ENCODE measurements at regions not wholly inside any gene's neighbourhood (a gene's known extent, or its start where the extent isn't known, plus 50 kb on each side); places are given as distances from the start of the nearest gene placed in this dataset.
A peak's percentile ranks its signal among the peaks of the same experiment; 100 is the strongest.

GRCh38 chr4:138308356-138308755 lies 66.2 kb upstream of the SLC7A11 start:
- H3K27me3 Mint-ChIP-seq, result no peaks in the 10 kb centered on the region
- ATAC-seq, result no peak
- H3K36me3 Mint-ChIP-seq, result no peaks in the 10 kb centered on the region
- H3K4me3 Mint-ChIP-seq, result no peak overlapping the region
- H3K27ac Mint-ChIP-seq, result no peak overlapping the region
- H3K4me1 Mint-ChIP-seq, result peaks cover 6% of the 10 kb centered on the region
- H3K9me3 Mint-ChIP-seq, result peaks cover 5% of the 10 kb centered on the region

GRCh38 chr4:138307319-138307718 lies 65.2 kb upstream of the SLC7A11 start:
- H3K4me3 Mint-ChIP-seq, result no peak overlapping the region
- no peaks in the 10 kb centered on the region for H3K36me3 Mint-ChIP-seq
- no peaks in the 10 kb centered on the region for H3K27me3 Mint-ChIP-seq
- H3K9me3 Mint-ChIP-seq, result peaks cover 5% of the 10 kb centered on the region
- H3K27ac Mint-ChIP-seq, result no peak overlapping the region
- ATAC-seq, result peak; percentile 54
- peaks cover 6% of the 10 kb centered on the region for H3K4me1 Mint-ChIP-seq

- no peaks in the 10 kb centered on the region for H3K27me3 Mint-ChIP-seq
- H3K9me3 Mint-ChIP-seq, result peaks cover 5% of the 10 kb centered on the region
- H3K4me3 Mint-ChIP-seq, result no peak overlapping the region
- ATAC-seq, result no peak
- H3K4me1 Mint-ChIP-seq, result peaks cover 6% of the 10 kb centered on the region
- no peaks in the 10 kb centered on the region for H3K36me3 Mint-ChIP-seq
- no peak overlapping the region for H3K27ac Mint-ChIP-seq
These were observed 62.9 kb upstream of the SLC7A11 start for GRCh38 chr4:138305050-138305449.

- no peak overlapping the region for H3K4me3 Mint-ChIP-seq
- H3K27ac Mint-ChIP-seq, result no peak overlapping the region
- no peaks in the 10 kb centered on the region for H3K27me3 Mint-ChIP-seq
- H3K9me3 Mint-ChIP-seq, result no peaks in the 10 kb centered on the region
- H3K4me1 Mint-ChIP-seq, result no peaks in the 10 kb centered on the region
- ATAC-seq, result no peak
- H3K36me3 Mint-ChIP-seq, result no peaks in the 10 kb centered on the region
These were observed 59.4 kb upstream of the SLC7A11 start for GRCh38 chr4:138301536-138301935.

GRCh38 chr4:138300616-138301015 lies 58.5 kb upstream of the SLC7A11 start:
- H3K4me1 Mint-ChIP-seq, result no peaks in the 10 kb centered on the region
- H3K27me3 Mint-ChIP-seq, result no peaks in the 10 kb centered on the region
- no peak for ATAC-seq
- H3K4me3 Mint-ChIP-seq, result no peak overlapping the region
- no peaks in the 10 kb centered on the region for H3K9me3 Mint-ChIP-seq
- H3K36me3 Mint-ChIP-seq, result no peaks in the 10 kb centered on the region
- H3K27ac Mint-ChIP-seq, result no peak overlapping the region

- H3K27me3 Mint-ChIP-seq, result no peaks in the 10 kb centered on the region
- ATAC-seq, result no peak
- no peaks in the 10 kb centered on the region for H3K36me3 Mint-ChIP-seq
- H3K27ac Mint-ChIP-seq, result no peak overlapping the region
- H3K9me3 Mint-ChIP-seq, result no peaks in the 10 kb centered on the region
- H3K4me1 Mint-ChIP-seq, result no peaks in the 10 kb centered on the region
- no peak overlapping the region for H3K4me3 Mint-ChIP-seq
These were observed 57.7 kb upstream of the SLC7A11 start for GRCh38 chr4:138299881-138300280.

- Mint-ChIP-seq H3K27me3 (no peaks in the 10 kb centered on the region), H3K4me1 (no peaks in the 10 kb centered on the region), H3K9me3 (no peaks in the 10 kb centered on the region), H3K4me3 (no peak overlapping the region), H3K27ac (no peak overlapping the region), H3K36me3 (no peaks in the 10 kb centered on the region)
- ATAC-seq, result no peak
These were observed 56.7 kb upstream of the SLC7A11 start for GRCh38 chr4:138298866-138299265.

- no peak overlapping the region for H3K27ac Mint-ChIP-seq
- no peaks in the 10 kb centered on the region for H3K9me3 Mint-ChIP-seq
These were observed 56.3 kb upstream of the SLC7A11 start for GRCh38 chr4:138298431-138298830.

GRCh38 chr4:138297743-138298405 lies 55.7 kb upstream of the SLC7A11 start:
- no peaks in the 10 kb centered on the region for H3K27me3 Mint-ChIP-seq
- H3K4me1 Mint-ChIP-seq, result no peaks in the 10 kb centered on the region
- no peaks in the 10 kb centered on the region for H3K9me3 Mint-ChIP-seq
- H3K27ac Mint-ChIP-seq, result no peak overlapping the region
- no peaks in the 10 kb centered on the region for H3K36me3 Mint-ChIP-seq
- no peak overlapping the region for H3K4me3 Mint-ChIP-seq
- no peak for ATAC-seq

More at GRCh38 chr4:138298431-138298830, 56.3 kb upstream of the SLC7A11 start:
- no peak overlapping the region for H3K4me3 Mint-ChIP-seq
- no peak for ATAC-seq
- no peaks in the 10 kb centered on the region for H3K4me1 Mint-ChIP-seq
- no peaks in the 10 kb centered on the region for H3K36me3 Mint-ChIP-seq
- H3K27me3 Mint-ChIP-seq, result no peaks in the 10 kb centered on the region

- H3K4me3 Mint-ChIP-seq, result no peak overlapping the region
- no peaks in the 10 kb centered on the region for H3K9me3 Mint-ChIP-seq
- H3K36me3 Mint-ChIP-seq, result no peaks in the 10 kb centered on the region
- H3K27ac Mint-ChIP-seq, result no peak overlapping the region
- no peaks in the 10 kb centered on the region for H3K4me1 Mint-ChIP-seq
- ATAC-seq, result no peak
- no peaks in the 10 kb centered on the region for H3K27me3 Mint-ChIP-seq
These were observed 50.2 kb upstream of the SLC7A11 start for GRCh38 chr4:138292321-138292720.
